NCI-H526 (cell line): ENCODE measurements at regions not wholly inside any gene's neighbourhood (a gene's known extent, or its start where the extent isn't known, plus 50 kb on each side); places are given as distances from the start of the nearest gene placed in this dataset.

Experiments
- DNase-seq, 2 experiments: peaks; one replicate each; lab custom pipeline; 2025; lab: John Stamatoyannopoulos, UW

DNA sequence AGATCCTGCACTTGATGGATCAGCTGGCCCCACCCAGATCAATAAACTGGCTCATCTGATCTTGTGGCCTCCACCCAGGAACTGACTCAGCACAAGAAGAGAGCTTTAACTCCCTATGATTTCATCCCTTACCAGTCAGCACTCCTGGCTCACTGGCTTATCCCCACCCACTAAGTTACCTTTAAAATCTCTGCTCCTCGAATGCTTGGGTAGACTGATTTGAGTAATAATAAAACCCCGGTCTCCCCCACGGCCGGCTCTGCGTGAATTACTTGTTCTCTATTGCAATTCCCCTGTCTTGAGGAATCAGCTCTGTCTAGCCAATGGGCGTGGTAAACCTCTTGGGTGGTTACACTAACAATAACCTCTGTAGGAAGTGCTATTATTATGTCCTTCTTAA lies 83.7 kb downstream of the MBL2 start:
- no peak for DNase-seq

DNA sequence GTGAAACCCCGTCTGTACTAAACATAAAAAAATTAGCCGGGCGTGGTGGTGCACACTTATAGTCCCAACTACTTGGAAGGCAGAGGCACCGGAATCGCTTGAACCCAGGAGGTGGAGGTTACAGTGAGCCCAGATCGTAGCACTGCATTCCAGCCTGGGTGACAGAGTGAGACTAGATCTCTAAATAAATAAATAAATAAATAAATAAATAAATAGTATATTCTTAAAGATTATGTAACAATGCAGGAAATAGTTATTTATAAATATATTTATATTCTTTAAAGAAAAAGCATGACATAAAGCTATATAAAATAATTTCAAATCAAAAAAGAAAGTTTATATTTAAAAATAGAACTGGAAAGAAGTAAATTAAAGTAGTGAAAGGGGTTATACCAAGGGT lies 76.4 kb downstream of the MBL2 start:
- no peak for DNase-seq

- no peak for DNase-seq
These were observed 70.9 kb downstream of the MBL2 start for GRCh38 chr10:52701647-52702046.

GRCh38 chr10:52703451-52703850 lies 69.1 kb downstream of the MBL2 start:
- no peak for DNase-seq

- DNase-seq: no peak
These were observed 68.7 kb downstream of the MBL2 start for GRCh38 chr10:52703898-52704297.

- no peak for DNase-seq
These were observed 66.1 kb downstream of the MBL2 start for GRCh38 chr10:52706332-52707070.
